ENCODE measurements at regions not wholly inside any gene's neighbourhood (a gene's known extent, or its start where the extent isn't known, plus 50 kb on each side); places are given as distances from the start of the nearest gene placed in this dataset.

DNA sequence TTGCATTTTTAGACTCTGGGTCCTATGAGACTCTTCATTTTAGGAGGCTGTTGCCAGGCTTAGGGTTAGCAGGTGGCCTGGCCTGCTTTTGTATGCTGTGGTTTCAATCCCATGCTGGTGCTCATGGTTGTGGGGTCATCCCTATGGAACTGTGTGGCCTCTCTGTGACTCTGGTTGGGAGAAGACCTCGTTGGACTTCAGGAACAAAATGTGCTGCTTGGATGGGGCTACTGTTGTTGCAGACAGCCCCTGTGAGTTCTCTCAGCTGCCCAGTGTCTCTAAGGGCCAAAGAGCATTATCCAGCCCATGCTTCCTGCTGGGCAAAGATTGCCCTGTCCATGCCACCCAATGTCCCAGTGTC lies 169.5 kb upstream of the S1PR3 start:
- no peak for DNase-seq (ENCODE audit: low spot score)
- Histone ChIP-seq H2AFZ (ENCODE audit: low read length) (no peak overlapping the region), H3K36me3 (replicated peaks in 1 of 2; ENCODE audit: control insufficient read depth in 2 of 2, insufficient read depth in 2 of 2, low read length in 2 of 2) (no peaks in the 10 kb centered on the region), H3K14ac (ENCODE audit: low read length) (no peak overlapping the region), H3K9me3 (replicated peaks in 1 of 2; ENCODE audit: control insufficient read depth in 2 of 2, insufficient read depth in 1 of 2, low read depth in 1 of 2, low read length in 2 of 2) (peaks cover 2 to 8% of the 10 kb centered on the region in 2 donors), H2BK12ac (ENCODE audit: low read length) (no peak overlapping the region), H3K4me1 (ENCODE audit: control insufficient read depth in 2 of 2, insufficient read depth in 1 of 2, low read depth in 1 of 2, low read length in 2 of 2) (peaks cover 4 to 8% of the 10 kb centered on the region in 2 donors), H4K8ac (ENCODE audit: low read depth, low read length) (no peak overlapping the region), H3K9ac (ENCODE audit: low read depth, low read length, poor library complexity) (no peak overlapping the region), H4K91ac (ENCODE audit: low read depth, low read length, poor library complexity) (no peak overlapping the region), H2BK15ac (ENCODE audit: low read length) (no peak overlapping the region), H3K4me2 (ENCODE audit: insufficient read depth, low read length, poor library complexity, severe bottlenecking) (no peak overlapping the region), H3K18ac (ENCODE audit: low read length) (no peak overlapping the region), H3K4ac (ENCODE audit: low read length) (no peak overlapping the region), H3K27ac (replicated peaks; ENCODE audit: low read length) (no peak overlapping the region), H3K4me3 (ENCODE audit: low read length in 2 of 2) (no peak overlapping the region), H2BK5ac (ENCODE audit: low read length) (no peak overlapping the region), H3K23ac (ENCODE audit: low read depth, low read length, poor library complexity) (no peak overlapping the region), H3K79me1 (ENCODE audit: low read depth, low read length) (no peaks in the 10 kb centered on the region), H2BK120ac (ENCODE audit: low read depth, low read length) (no peak overlapping the region), H2AK5ac (ENCODE audit: low read depth, low read length) (no peak overlapping the region), H3K27me3 (ENCODE audit: control insufficient read depth in 3 of 3, insufficient read depth in 3 of 3, low read depth in 1 of 3, low read length in 3 of 3) (no peaks in the 10 kb centered on the region)
- no CpG with 5 or more reads among the region's 1 CpG for WGBS, 2 donors (ENCODE audit: extremely low coverage in 2 of 2, insufficient read length in 2 of 2, insufficient replicate concordance in 1 of 2)

GRCh38 chr9:88824711-88825110 lies 166.6 kb upstream of the S1PR3 start:
- Histone ChIP-seq H3K23ac (ENCODE audit: low read depth, low read length, poor library complexity) (no peak overlapping the region), H3K79me1 (ENCODE audit: low read depth, low read length) (no peaks in the 10 kb centered on the region), H4K8ac (ENCODE audit: low read depth, low read length) (no peak overlapping the region), H3K14ac (ENCODE audit: low read length) (no peak overlapping the region), H3K9ac (ENCODE audit: low read depth, low read length, poor library complexity) (no peak overlapping the region), H3K36me3 (replicated peaks in 1 of 2; ENCODE audit: control insufficient read depth in 2 of 2, insufficient read depth in 2 of 2, low read length in 2 of 2) (no peaks in the 10 kb centered on the region), H2BK120ac (ENCODE audit: low read depth, low read length) (no peak overlapping the region), H2BK5ac (ENCODE audit: low read length) (no peak overlapping the region), H3K4ac (ENCODE audit: low read length) (no peak overlapping the region), H2BK15ac (ENCODE audit: low read length) (no peak overlapping the region), H3K9me3 (replicated peaks in 1 of 2; ENCODE audit: control insufficient read depth in 2 of 2, insufficient read depth in 1 of 2, low read depth in 1 of 2, low read length in 2 of 2) (peaks cover 2 to 8% of the 10 kb centered on the region in 2 donors), H3K27ac (replicated peaks; ENCODE audit: low read length) (no peak overlapping the region), H2BK12ac (ENCODE audit: low read length) (no peak overlapping the region), H3K4me3 (ENCODE audit: low read length in 2 of 2) (no peak overlapping the region), H3K18ac (ENCODE audit: low read length) (no peak overlapping the region), H2AK5ac (ENCODE audit: low read depth, low read length) (no peak overlapping the region), H3K27me3 (ENCODE audit: control insufficient read depth in 3 of 3, insufficient read depth in 3 of 3, low read depth in 1 of 3, low read length in 3 of 3) (no peaks in the 10 kb centered on the region), H3K4me1 (ENCODE audit: control insufficient read depth in 2 of 2, insufficient read depth in 1 of 2, low read depth in 1 of 2, low read length in 2 of 2) (peaks cover 0 to 3% of the 10 kb centered on the region in 2 donors), H3K4me2 (ENCODE audit: insufficient read depth, low read length, poor library complexity, severe bottlenecking) (no peak overlapping the region), H4K91ac (ENCODE audit: low read depth, low read length, poor library complexity) (no peak overlapping the region), H2AFZ (ENCODE audit: low read length) (no peak overlapping the region)
- no peak for DNase-seq (ENCODE audit: low spot score)
- no CpG with 5 or more reads among the region's 4 CpGs for WGBS, 2 donors (ENCODE audit: extremely low coverage in 2 of 2, insufficient read length in 2 of 2, insufficient replicate concordance in 1 of 2)

GRCh38 chr9:88826181-88826580 lies 165.1 kb upstream of the S1PR3 start:
- Histone ChIP-seq H3K14ac (ENCODE audit: low read length) (no peak overlapping the region), H3K36me3 (replicated peaks in 1 of 2; ENCODE audit: control insufficient read depth in 2 of 2, insufficient read depth in 2 of 2, low read length in 2 of 2) (no peaks in the 10 kb centered on the region), H3K4me3 (ENCODE audit: low read length in 2 of 2) (no peak overlapping the region), H3K27ac (replicated peaks; ENCODE audit: low read length) (no peak overlapping the region), H3K23ac (ENCODE audit: low read depth, low read length, poor library complexity) (no peak overlapping the region), H2AK5ac (ENCODE audit: low read depth, low read length) (no peak overlapping the region), H3K79me1 (ENCODE audit: low read depth, low read length) (no peaks in the 10 kb centered on the region), H3K4me1 (ENCODE audit: control insufficient read depth in 2 of 2, insufficient read depth in 1 of 2, low read depth in 1 of 2, low read length in 2 of 2) (peaks cover 0 to 3% of the 10 kb centered on the region in 2 donors), H2AFZ (ENCODE audit: low read length) (no peak overlapping the region), H3K9ac (ENCODE audit: low read depth, low read length, poor library complexity) (no peak overlapping the region), H3K9me3 (replicated peaks in 1 of 2; ENCODE audit: control insufficient read depth in 2 of 2, insufficient read depth in 1 of 2, low read depth in 1 of 2, low read length in 2 of 2) (peaks cover 2 to 8% of the 10 kb centered on the region in 2 donors), H3K4ac (ENCODE audit: low read length) (no peak overlapping the region), H2BK5ac (ENCODE audit: low read length) (no peak overlapping the region), H3K18ac (ENCODE audit: low read length) (no peak overlapping the region), H3K4me2 (ENCODE audit: insufficient read depth, low read length, poor library complexity, severe bottlenecking) (no peak overlapping the region), H4K8ac (ENCODE audit: low read depth, low read length) (no peak overlapping the region), H4K91ac (ENCODE audit: low read depth, low read length, poor library complexity) (no peak overlapping the region), H2BK15ac (ENCODE audit: low read length) (no peak overlapping the region), H3K27me3 (ENCODE audit: control insufficient read depth in 3 of 3, insufficient read depth in 3 of 3, low read depth in 1 of 3, low read length in 3 of 3) (no peaks in the 10 kb centered on the region), H2BK120ac (ENCODE audit: low read depth, low read length) (no peak overlapping the region), H2BK12ac (ENCODE audit: low read length) (no peak overlapping the region)
- DNase-seq (ENCODE audit: low spot score), result no peak
- no CpG with 5 or more reads among the region's 1 CpG for WGBS, 2 donors (ENCODE audit: extremely low coverage in 2 of 2, insufficient read length in 2 of 2, insufficient replicate concordance in 1 of 2)

GRCh38 chr9:88826771-88827181 lies 164.5 kb upstream of the S1PR3 start:
- Histone ChIP-seq H4K91ac (ENCODE audit: low read depth, low read length, poor library complexity) (no peak overlapping the region), H3K79me1 (ENCODE audit: low read depth, low read length) (no peaks in the 10 kb centered on the region), H3K27ac (replicated peaks; ENCODE audit: low read length) (no peak overlapping the region), H3K14ac (ENCODE audit: low read length) (no peak overlapping the region), H3K9ac (ENCODE audit: low read depth, low read length, poor library complexity) (no peak overlapping the region), H3K4me2 (ENCODE audit: insufficient read depth, low read length, poor library complexity, severe bottlenecking) (no peak overlapping the region), H4K8ac (ENCODE audit: low read depth, low read length) (no peak overlapping the region), H2BK12ac (ENCODE audit: low read length) (no peak overlapping the region), H3K9me3 (replicated peaks in 1 of 2; ENCODE audit: control insufficient read depth in 2 of 2, insufficient read depth in 1 of 2, low read depth in 1 of 2, low read length in 2 of 2) (peaks cover under 1 to 8% of the 10 kb centered on the region in 2 donors), H2BK15ac (ENCODE audit: low read length) (no peak overlapping the region), H3K36me3 (replicated peaks in 1 of 2; ENCODE audit: control insufficient read depth in 2 of 2, insufficient read depth in 2 of 2, low read length in 2 of 2) (no peaks in the 10 kb centered on the region), H3K4me3 (ENCODE audit: low read length in 2 of 2) (no peak overlapping the region), H2AFZ (ENCODE audit: low read length) (no peak overlapping the region), H2BK120ac (ENCODE audit: low read depth, low read length) (no peak overlapping the region), H3K23ac (ENCODE audit: low read depth, low read length, poor library complexity) (no peak overlapping the region), H3K27me3 (ENCODE audit: control insufficient read depth in 3 of 3, insufficient read depth in 3 of 3, low read depth in 1 of 3, low read length in 3 of 3) (no peaks in the 10 kb centered on the region), H3K18ac (ENCODE audit: low read length) (no peak overlapping the region), H3K4ac (ENCODE audit: low read length) (no peak overlapping the region), H2BK5ac (ENCODE audit: low read length) (no peak overlapping the region), H3K4me1 (ENCODE audit: control insufficient read depth in 2 of 2, insufficient read depth in 1 of 2, low read depth in 1 of 2, low read length in 2 of 2) (peaks cover 0 to 3% of the 10 kb centered on the region in 2 donors), H2AK5ac (ENCODE audit: low read depth, low read length) (no peak overlapping the region)
- no peak for DNase-seq (ENCODE audit: low spot score)
- WGBS, 2 donors (ENCODE audit: extremely low coverage in 2 of 2, insufficient read length in 2 of 2, insufficient replicate concordance in 1 of 2), result no CpG with 5 or more reads among the region's 1 CpG
